Stomach (tissue), 8 donors: ENCODE measurements at regions not wholly inside any gene's neighbourhood (a gene's known extent, or its start where the extent isn't known, plus 50 kb on each side); places are given as distances from the start of the nearest gene placed in this dataset.

Experiments
- DNase-seq, 2 donors: peaks; one replicate each; pipeline versions ENCODE4 v3.0.0 to v3.0.0-alpha.2; 2013 to 2019
- H3K27ac ChIP-seq, 5 donors: fragments of 200-600 bp in 4 of 5; sonication (generic) in 4 of 5; one replicate each; pipeline ENCODE4 v1.5.1; 2013 to 2019; ENCODE audit warnings: mild to moderate bottlenecking in 1 of 5, moderate library complexity in 1 of 5
- H3K27me3 ChIP-seq, 3 donors: fragments of 200-600 bp; sonication (generic); one replicate each; pipeline ENCODE4 v1.5.1; 2017 to 2019; ENCODE audit warnings: mixed run types in 1 of 3
- H3K36me3 ChIP-seq, 4 donors: fragments of 200-600 bp; sonication (generic); 1 replicate in 3 of 4; 2 replicates in 1 of 4; pipeline ENCODE4 v1.5.1; 2016 to 2019
- H3K4me1 ChIP-seq, 4 donors: fragments of 200-600 bp; sonication (generic); one replicate each; pipeline ENCODE4 v1.5.1; 2016 to 2019
- H3K4me3 ChIP-seq, 4 donors: fragments of 200-600 bp; sonication (generic) in 3 of 4; one replicate each; pipeline ENCODE4 v1.5.1; 2016 to 2019; ENCODE audit warnings: mild to moderate bottlenecking in 1 of 4
- H3K9me3 ChIP-seq, 4 donors: fragments of 200-600 bp; sonication (generic); one replicate each; pipeline ENCODE4 v1.5.1; 2016 to 2019
- EP300 ChIP-seq: sonication (generic); formaldehyde crosslinking; IDR thresholded peaks from one replicate; pipeline ENCODE4 v1.6.1; 2017; ENCODE audit warnings: antibody characterized with exemption
- POLR2A ChIP-seq, 4 donors: fragments of 450-650 bp; IDR thresholded peaks; one replicate each; pipeline ENCODE4 v1.6.1; 2016; ENCODE audit warnings: antibody characterized with exemption in 4 of 4, control low read depth in 2 of 4, mild to moderate bottlenecking in 1 of 4, moderate library complexity in 1 of 4
- POLR2AphosphoS5 ChIP-seq, 3 donors: sonication (generic); formaldehyde crosslinking; IDR thresholded peaks; one replicate each; pipeline ENCODE4 v1.6.1; 2016; ENCODE audit warnings: antibody characterized with exemption in 3 of 3
- whole genome bisulfite sequencing, 5 donors: extraction: QIAGEN DNeasy Blood & Tissue Kit in 3 of 5; methylation state at CpG; one replicate each; pipeline versions ENCODE4 v1.1.5 to v1.1.7; 2013 to 2018; 5-methylcytosine and 5-hydroxymethylcytosine counted together
- intact Hi-C: fragments of 100-400 bp; cut with DNase I; formaldehyde crosslinking; loops from one replicate; pipeline ENCODE4 v1.15.1; 2023; ENCODE audit warnings: low total_unique reads
- TF ChIP-seq, protein P1 (sequence below), 7 experiments: fragments of 450-650 bp in 4 of 7; fragments of 200-600 bp in 3 of 7; sonication (generic) in 3 of 7; IDR thresholded peaks; one replicate each; pipeline ENCODE4 v1.5.1; 2016 to 2019; ENCODE audit warnings: antibody characterized with exemption in 7 of 7, control low read depth in 2 of 7, mild to moderate bottlenecking in 1 of 7
- donor health status: healthy with polysubstance abuse.
- donor health status: Bipolar disorder and iron deficiency.
- donor health status: healthy.

DNA sequence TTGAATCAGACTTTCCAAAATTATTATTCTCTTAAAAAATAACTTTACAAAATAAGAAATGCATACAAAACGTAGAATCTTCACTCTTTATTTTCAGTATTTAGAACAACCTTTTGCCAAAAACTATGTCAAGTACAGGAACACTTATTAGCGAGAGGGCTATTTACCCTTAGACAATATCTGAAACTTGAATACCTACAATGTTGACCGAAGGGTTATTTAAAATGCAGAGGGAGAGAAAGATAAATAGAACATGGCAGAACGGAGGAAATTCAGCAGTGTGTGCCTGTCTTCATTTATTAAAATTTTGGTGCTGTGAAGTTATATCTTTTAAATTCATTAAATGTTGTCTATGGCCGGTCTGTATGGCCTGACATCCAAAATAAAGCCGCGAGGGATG, 198.8 kb downstream of the EFNB2 start:
- 52 to 70% (median 64%) methylated on average over 7 of the region's 7 CpGs for WGBS, 5 donors
- TF ChIP-seq EP300 (no peak), POLR2A (IDR thresholded peaks at IDR 0.05) (no peak), POLR2AphosphoS5 (IDR thresholded peaks at IDR 0.05) (no peak)
- TF ChIP-seq, protein P1, sequence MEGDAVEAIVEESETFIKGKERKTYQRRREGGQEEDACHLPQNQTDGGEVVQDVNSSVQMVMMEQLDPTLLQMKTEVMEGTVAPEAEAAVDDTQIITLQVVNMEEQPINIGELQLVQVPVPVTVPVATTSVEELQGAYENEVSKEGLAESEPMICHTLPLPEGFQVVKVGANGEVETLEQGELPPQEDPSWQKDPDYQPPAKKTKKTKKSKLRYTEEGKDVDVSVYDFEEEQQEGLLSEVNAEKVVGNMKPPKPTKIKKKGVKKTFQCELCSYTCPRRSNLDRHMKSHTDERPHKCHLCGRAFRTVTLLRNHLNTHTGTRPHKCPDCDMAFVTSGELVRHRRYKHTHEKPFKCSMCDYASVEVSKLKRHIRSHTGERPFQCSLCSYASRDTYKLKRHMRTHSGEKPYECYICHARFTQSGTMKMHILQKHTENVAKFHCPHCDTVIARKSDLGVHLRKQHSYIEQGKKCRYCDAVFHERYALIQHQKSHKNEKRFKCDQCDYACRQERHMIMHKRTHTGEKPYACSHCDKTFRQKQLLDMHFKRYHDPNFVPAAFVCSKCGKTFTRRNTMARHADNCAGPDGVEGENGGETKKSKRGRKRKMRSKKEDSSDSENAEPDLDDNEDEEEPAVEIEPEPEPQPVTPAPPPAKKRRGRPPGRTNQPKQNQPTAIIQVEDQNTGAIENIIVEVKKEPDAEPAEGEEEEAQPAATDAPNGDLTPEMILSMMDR (IDR thresholded peaks at IDR 0.05) = no peak
- DNase-seq = no peak
- Histone ChIP-seq H3K4me1 (no peaks in the 10 kb centered on the region), H3K27ac (no peak overlapping the region), H3K36me3 (no peaks in the 10 kb centered on the region), H3K4me3 (no peak overlapping the region), H3K27me3 (no peaks in the 10 kb centered on the region), H3K9me3 (peaks cover 0 to 17% (median 6%) of the 10 kb centered on the region in 4 donors)
- intact Hi-C loops = no loop called here

DNA sequence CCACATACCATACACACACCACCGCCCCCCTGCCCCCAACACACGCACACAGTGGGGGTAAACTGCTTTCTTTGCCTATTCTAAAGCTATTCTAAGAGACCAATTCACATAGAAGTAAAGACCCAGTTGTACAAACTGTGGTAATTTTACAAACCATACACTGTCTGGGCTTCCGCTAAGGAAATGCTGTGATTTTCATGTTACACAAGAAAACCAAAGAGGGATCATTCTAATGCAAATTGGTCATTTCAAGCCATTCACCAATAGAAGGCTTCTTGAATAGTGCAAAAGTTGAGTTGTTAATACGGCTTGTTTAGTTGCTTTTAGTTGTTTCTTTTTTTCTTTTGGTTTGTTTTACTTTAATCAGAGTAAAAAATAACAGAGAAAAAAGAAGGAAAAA, 202.8 kb downstream of the EFNB2 start:
- intact Hi-C loops = no loop called here
- DNase-seq = no peak
- no peak overlapping the region for H3K27ac ChIP-seq
- H3K27me3 ChIP-seq = no peaks in the 10 kb centered on the region
- TF ChIP-seq POLR2AphosphoS5 (IDR thresholded peaks at IDR 0.05) (no peak), POLR2A (IDR thresholded peaks at IDR 0.05) (no peak), EP300 (no peak)
- TF ChIP-seq, protein P1 (IDR thresholded peaks at IDR 0.05) = no peak
- H3K4me1 ChIP-seq = no peaks in the 10 kb centered on the region
- WGBS, 5 donors = 85 to 91% (median 90%) methylated on average over 4 of the region's 4 CpGs
- no peak overlapping the region for H3K4me3 ChIP-seq
- H3K36me3 ChIP-seq = no peaks in the 10 kb centered on the region
- no peaks in the 10 kb centered on the region for H3K9me3 ChIP-seq

DNA sequence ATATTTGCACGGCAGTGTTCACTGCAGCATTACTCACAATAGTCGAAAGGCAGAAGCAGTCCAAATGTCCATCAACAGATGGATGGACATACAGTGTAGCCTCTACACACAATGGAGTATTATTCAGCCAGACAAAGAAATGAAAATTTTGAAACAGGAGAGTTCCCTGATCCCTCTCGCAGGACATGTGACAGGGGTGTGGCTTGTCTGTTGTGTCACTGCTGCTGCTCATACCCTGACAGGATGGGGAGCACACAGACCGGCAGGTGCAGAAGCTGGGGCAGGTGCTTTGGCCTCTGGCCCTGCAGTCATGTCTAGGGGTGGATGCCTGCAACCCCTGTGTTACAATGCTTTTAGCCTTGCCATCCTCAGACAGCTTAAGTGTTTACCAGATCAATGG, 204.3 kb downstream of the EFNB2 start:
- Histone ChIP-seq H3K4me3 (no peak overlapping the region), H3K27ac (no peak overlapping the region), H3K27me3 (no peaks in the 10 kb centered on the region), H3K4me1 (no peaks in the 10 kb centered on the region), H3K9me3 (no peaks in the 10 kb centered on the region), H3K36me3 (no peaks in the 10 kb centered on the region)
- intact Hi-C loops = no loop called here
- TF ChIP-seq, protein P1 (IDR thresholded peaks at IDR 0.05) = no peak
- no peak for TF ChIP-seq POLR2AphosphoS5 (IDR thresholded peaks at IDR 0.05)
- no peak for TF ChIP-seq EP300
- TF ChIP-seq POLR2A (IDR thresholded peaks at IDR 0.05) = no peak
- WGBS, 5 donors = 84 to 93% (median 92%) methylated on average over 4 of the region's 4 CpGs
- no peak for DNase-seq

DNA sequence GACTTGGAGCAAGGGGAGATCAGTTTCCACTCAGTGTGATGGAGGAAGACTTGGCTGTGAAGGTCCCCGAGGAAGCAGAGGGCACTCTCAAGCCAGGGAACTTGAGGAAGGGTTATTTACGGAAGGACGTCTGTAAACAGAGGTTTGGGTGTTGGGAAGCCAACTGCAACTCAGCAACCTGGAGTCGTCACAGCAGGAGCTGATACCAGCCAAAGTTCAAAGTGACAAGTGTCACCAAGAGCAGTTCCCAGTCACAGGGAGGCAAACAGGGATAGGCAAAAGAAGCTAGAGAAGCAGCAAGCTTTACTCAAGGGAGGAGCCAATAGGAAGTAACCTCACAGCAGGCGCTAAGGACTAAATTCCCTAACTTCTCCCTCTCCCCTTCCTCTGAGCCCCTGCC, 205.5 kb downstream of the EFNB2 start:
- no peak for DNase-seq
- H3K27me3 ChIP-seq = no peaks in the 10 kb centered on the region
- TF ChIP-seq, protein P1 (IDR thresholded peaks at IDR 0.05) = no peak
- TF ChIP-seq POLR2A (IDR thresholded peaks at IDR 0.05) (no peak), POLR2AphosphoS5 (IDR thresholded peaks at IDR 0.05) (no peak), EP300 (no peak)
- WGBS, 5 donors = 62 to 76% (median 69%) methylated on average over 5 of the region's 5 CpGs
- H3K36me3 ChIP-seq = no peaks in the 10 kb centered on the region
- intact Hi-C loops = no loop called here
- H3K4me3 ChIP-seq = no peak overlapping the region
- no peaks in the 10 kb centered on the region for H3K9me3 ChIP-seq
- H3K4me1 ChIP-seq = no peaks in the 10 kb centered on the region
- H3K27ac ChIP-seq = no peak overlapping the region
